OCI-M2 (cell line): ENCODE measurements at regions not wholly inside any gene's neighbourhood (a gene's known extent, or its start where the extent isn't known, plus 50 kb on each side); places are given as distances from the start of the nearest gene placed in this dataset.
A peak's percentile ranks its signal among the peaks of the same experiment; 100 is the strongest.

Experiments
- DNase-seq: peaks from one replicate; lab custom pipeline; 2025; ENCODE audit not compliant: unreplicated experiment; lab: John Stamatoyannopoulos, UW

GRCh38 chr2:20523073-20523798, 76.4 kb downstream of the RHOB start:
- DNase-seq: no peak

- DNase-seq: no peak
Observed at GRCh38 chr2:20523799-20524187, 76.9 kb downstream of the RHOB start.

GRCh38 chr2:20524412-20525040, 77.7 kb downstream of the RHOB start:
- peak; percentile 28 for DNase-seq

- peak; percentile 16 for DNase-seq
Observed at GRCh38 chr2:20525041-20526035, 78.5 kb downstream of the RHOB start.

GRCh38 chr2:20526160-20526559, 79.3 kb downstream of the RHOB start:
- no peak for DNase-seq

- no peak for DNase-seq
Observed at GRCh38 chr2:20526708-20527107, 79.8 kb downstream of the RHOB start.

- DNase-seq: no peak
Observed at GRCh38 chr2:20528713-20529112, 81.8 kb downstream of the RHOB start.

- no peak for DNase-seq
Observed at GRCh38 chr2:20530520-20530919, 83.6 kb downstream of the RHOB start.

- no peak for DNase-seq
Observed at GRCh38 chr2:20531633-20532262, 84.9 kb downstream of the RHOB start.

- DNase-seq: no peak
Observed at GRCh38 chr2:20532634-20533437, 86.0 kb downstream of the RHOB start.

- no peak for DNase-seq
Observed at GRCh38 chr2:20533993-20534622, 87.2 kb downstream of the RHOB start.

- no peak for DNase-seq
Observed at GRCh38 chr2:20534913-20535801, 88.3 kb downstream of the RHOB start.

GRCh38 chr2:20536619-20537422, 89.9 kb downstream of the RHOB start:
- no peak for DNase-seq

- DNase-seq: no peak
Observed at GRCh38 chr2:20537423-20538307, 90.8 kb downstream of the RHOB start.

- DNase-seq: no peak
Observed at GRCh38 chr2:20538308-20539132, 91.6 kb downstream of the RHOB start.

- DNase-seq: no peak
Observed at GRCh38 chr2:20539133-20539719, 92.4 kb downstream of the RHOB start.
